Upper lobe of left lung (tissue), 4 donors: ENCODE measurements at regions not wholly inside any gene's neighbourhood (a gene's known extent, or its start where the extent isn't known, plus 50 kb on each side); places are given as distances from the start of the nearest gene placed in this dataset.

Experiments used
- CTCF ChIP-seq, 6 experiments: fragments of 450-650 bp in 4 of 6; fragments of 200-600 bp in 2 of 6; sonication (generic) in 2 of 6; IDR thresholded peaks; one replicate each; pipeline ENCODE4 v1.5.1; 2016 to 2019; ENCODE audit warnings: antibody characterized with exemption in 6 of 6
- EP300 ChIP-seq, 4 donors: sonication (generic); formaldehyde crosslinking; IDR thresholded peaks; one replicate each; pipeline ENCODE4 v1.5.1; 2017; ENCODE audit warnings: antibody characterized with exemption in 4 of 4, control low read depth in 2 of 4
- POLR2A ChIP-seq, 4 donors: fragments of 450-650 bp; IDR thresholded peaks; one replicate each; pipeline ENCODE4 v1.5.1; 2016 to 2017; ENCODE audit warnings: antibody characterized with exemption in 4 of 4, mild to moderate bottlenecking in 2 of 4
- POLR2AphosphoS5 ChIP-seq, 2 donors: sonication (generic); formaldehyde crosslinking; IDR thresholded peaks; one replicate each; pipeline ENCODE4 v1.5.1; 2017; ENCODE audit warnings: antibody characterized with exemption in 2 of 2

GRCh38 chr13:26956522-26957142, 196.0 kb upstream of the GPR12 start:
- TF ChIP-seq CTCF (IDR thresholded peaks at IDR 0.05) (no peak), POLR2A (IDR thresholded peaks at IDR 0.05) (no peak), EP300 (IDR thresholded peaks at IDR 0.05) (no peak), POLR2AphosphoS5 (IDR thresholded peaks at IDR 0.05) (no peak)
